ENCODE measurements at regions not wholly inside any gene's neighbourhood (a gene's known extent, or its start where the extent isn't known, plus 50 kb on each side); places are given as distances from the start of the nearest gene placed in this dataset.

DNA sequence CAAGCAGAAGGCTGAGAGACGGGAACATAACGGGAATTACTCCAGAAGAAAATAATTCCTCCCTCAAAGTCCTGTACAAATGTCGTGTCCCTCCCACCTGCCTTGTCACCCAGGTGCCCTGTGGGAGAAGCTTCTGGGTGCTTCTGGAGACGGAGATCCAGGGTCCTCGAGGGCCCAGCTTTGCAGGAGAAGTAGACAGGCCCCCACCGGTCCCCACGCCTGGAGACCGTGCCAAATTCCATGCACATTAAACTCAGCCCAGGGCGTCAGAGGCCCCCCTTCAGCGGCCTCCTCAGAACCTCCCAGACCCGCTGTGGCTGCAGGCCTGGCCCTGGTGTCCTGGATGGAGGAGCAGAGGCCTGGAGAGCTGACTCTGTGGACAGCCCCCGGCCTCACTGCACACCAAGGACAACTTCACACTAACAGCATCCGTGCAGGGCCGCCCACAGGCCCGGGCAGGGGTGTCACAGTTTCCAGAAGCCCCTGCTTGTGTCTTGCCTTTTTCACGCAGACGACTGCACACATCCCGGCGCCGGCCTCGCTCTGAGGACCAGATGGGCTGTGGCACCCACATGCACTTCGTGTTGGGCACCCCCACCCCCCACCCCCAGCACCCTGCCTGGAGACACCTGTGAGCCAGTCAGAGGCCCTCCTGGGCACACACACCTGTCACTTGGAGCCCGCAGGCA lies 734.3 kb downstream of the BRD1 start:
- no peak for DNase-seq

DNA sequence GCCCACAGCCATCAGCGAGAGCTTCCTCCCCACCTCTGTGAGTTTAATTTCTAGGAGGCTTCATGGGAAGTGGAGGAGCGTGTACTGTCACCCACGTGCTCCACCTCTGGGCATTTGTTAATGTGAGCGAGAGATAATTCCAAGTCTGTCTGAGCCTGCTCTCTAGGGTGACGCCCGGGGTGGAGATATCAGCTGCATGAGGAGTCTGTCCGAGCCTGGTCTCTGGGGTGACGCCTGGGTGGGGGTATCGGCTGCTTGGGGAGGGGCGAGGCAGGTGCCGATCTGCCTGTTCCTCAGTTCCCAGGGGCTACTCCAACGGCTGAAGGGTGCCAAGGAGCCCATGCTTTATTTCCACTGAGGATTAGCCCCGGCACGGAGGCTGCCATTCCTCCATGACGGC lies 735.0 kb downstream of the BRD1 start:
- no peak for DNase-seq

DNA sequence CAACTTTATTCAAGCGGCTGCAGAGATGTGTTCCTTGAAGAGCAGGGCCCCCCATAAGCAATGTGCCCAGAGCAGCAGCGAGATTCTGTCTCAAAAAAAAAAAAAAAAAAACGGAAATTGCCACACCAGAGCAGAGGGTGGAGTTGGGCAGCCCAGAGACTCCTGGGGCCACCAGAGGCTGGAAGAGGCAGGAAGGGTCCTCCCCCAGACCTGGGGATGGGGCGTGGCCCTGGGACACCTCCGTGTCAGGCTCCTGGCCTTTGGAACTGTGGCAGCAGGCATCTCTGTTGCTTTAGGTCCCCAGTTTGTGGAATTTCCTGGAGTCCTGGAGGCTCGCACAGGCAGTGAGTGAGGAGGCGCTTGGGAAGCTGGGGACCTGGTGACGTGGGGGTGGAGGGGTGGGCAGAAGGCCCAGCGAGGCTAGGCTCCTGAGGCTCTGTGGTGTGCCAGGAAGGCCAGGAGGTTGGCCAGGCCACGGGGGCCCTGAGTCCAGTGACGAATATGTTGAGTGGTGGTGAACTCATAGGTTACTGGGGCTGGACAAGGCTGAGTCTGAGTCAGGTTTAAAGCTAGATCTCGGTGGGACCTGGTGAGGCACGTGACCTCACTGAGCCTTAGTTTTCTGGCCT lies 735.6 kb downstream of the BRD1 start:
- DNase-seq, result no peak

DNA sequence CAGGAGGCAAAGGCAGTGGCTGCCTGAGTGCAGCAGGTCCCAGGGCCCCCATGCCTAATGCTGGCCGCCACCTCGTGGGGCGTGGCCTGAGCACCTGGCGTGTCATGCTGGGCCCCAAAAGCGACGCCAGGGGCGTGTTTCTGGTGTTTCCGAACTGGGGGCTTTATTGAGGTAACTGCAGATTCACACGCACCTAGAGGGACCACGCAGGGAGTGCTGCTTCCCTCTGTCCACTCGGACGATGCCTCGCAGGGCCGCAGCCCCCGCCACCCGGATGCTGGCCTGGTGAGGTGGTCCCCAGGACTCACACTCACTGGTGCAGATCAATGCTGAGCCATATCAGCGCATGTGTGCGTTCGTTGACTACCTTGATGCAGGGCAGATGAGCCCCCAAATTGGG lies 736.2 kb downstream of the BRD1 start:
- DNase-seq, result no peak

DNA sequence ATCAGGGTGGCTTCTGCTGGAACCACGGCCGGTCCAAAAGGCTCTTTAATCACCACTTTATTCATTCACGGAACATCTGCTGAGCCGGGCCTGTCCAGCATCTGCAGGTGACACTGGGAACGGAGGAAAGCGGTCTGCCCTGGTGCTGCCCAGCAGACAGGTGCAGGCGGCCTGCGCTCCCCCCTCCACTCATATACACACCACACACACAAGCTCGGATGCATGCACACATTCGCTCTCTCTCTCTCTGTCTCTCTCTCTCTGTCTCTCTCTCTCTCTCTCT lies 736.9 kb downstream of the BRD1 start:
- no peak for DNase-seq

DNA sequence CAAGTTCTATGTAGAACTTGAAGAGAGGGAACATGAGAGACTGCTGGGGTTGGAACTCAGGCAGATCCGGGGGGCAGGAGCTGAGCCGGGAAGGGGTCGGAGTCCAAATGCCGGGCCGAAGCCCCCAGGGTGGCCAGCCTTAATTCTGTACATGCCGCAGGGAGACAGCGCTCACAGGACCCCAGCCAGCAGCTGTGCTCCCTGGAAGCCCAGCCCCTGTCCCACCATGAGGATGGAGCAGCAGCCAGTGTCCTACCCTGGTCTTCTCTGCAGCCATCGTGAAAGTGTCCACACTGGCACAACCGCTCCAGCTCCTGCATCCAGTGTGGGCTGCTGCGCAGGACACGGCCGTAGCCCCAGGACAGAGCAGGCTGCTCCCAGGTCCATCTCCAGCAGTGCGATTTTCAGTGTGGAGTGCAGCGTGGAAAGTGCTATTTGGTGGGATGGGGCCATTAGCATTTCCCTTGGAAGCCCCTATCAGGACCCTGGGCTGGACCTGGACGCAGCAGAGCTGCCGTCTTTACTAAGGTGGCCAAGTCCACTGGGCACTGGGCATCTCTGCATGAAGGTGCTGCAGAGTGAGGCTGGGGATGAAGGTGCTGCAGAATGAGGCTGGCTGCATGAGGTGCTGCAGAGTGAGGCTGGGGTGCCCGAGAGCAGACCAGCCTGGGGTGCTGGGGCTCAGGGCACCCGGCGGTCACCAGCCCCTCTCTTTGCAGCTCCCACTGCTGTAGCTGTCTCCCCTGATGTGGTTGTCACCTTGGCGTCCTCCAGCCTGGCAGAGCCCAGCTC lies 737.4 kb downstream of the BRD1 start:
- no peak for DNase-seq

DNA sequence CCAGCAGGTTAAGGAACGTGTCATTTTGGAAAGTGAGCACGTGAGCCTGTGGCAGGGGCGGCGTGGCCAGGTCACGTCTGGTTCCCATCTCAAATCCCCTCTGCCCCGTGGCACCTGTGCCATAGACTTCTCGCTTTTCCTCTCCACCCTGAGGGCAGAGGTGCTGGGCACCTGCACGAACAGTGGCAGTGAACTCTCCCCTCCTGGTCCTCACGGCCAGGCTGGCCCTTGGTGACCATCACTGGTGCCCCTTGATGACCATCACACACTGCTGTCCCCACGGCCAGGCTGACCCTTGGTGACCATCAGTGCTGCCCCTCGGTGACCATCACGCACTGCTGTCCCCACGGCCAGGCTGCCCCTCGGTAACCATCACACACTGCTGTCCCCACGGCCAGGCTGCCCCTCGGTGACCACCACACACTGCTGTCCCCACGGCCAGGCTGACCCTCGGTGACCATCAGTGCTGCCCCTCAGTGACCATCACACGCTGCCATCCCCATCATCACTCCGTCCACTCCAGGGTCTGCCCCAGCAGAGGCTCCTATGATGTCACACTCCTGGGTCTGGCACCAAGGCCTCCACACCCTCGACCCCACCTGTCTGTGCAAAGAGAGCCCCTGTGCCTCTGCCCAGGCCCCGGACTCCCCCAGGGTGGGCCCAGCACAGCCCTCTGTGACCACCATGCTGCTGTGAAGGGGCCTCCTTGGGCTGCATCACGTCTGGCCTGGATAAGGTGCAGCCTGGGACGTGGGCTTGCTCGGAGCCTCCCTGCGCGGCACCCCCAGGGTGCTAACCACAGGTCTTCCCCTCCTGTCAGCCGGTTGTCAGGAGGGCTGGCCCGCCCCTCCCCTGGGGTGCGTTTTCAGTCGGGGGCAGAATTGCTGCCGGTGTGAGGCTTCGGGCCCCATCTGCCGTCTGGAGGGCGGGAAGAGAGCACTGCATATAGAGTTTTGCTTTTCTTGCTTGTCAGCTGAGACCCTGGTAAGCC lies 738.6 kb downstream of the BRD1 start:
- DNase-seq, result no peak

DNA sequence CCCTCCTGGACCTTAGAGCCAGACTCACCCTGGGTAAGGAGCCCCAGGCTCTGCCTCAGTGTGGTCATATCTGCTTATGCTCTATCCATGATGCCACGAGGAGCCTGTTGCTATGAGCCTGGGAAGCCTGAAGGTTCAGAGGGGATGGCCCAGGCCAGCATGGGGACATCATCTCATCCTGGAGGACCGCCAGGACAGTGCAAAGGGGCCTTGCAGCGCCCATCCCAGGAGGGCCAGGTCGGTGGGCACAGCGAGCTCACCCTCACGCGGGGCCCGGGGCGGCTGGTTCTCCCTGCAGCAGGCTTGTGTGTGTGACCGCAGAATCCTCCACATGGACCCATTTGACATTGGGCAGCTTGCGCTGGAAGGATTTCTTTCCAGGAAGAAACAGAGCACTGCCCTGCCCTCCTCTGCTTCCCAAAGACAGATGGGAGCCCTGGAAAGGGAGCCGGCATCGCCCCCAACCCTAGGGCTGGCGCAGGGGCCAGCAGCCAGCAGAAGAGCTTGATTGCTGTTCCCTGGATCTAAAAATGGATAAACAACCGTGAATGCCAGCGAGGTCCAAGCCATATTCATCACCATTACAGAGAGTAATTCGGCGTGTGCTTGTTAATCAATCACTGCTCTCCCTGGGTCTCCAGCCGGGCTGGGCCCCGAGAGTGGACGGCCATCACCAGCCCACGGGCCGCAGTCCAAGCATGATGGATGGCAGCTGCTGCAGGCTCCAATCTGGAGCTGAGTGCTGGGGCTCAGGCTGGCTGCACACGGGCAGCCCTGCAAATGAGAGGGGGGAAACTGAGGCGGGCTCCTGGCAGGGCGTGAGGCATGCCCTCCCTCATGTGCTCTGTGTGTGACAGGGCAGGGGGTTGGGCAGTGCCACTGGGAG lies 739.7 kb downstream of the BRD1 start:
- no peak for DNase-seq

DNA sequence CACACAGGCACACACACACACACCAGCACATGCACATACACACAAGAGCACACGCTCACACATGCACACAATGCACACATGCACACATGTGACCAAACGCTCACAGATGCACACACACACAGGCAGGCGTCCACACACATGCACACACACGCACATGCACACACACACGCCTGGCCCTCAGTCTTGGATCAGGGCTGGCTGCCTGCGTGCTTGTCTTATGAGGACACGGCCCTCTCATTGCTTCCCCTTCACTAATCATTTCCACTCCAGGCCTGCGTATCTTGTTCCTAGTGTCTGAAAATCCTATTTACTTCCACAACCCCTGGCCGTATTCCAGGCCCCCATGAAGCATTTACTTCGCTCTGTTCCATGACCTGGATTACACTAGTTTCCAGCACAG lies 740.5 kb downstream of the BRD1 start:
- DNase-seq, result no peak

DNA sequence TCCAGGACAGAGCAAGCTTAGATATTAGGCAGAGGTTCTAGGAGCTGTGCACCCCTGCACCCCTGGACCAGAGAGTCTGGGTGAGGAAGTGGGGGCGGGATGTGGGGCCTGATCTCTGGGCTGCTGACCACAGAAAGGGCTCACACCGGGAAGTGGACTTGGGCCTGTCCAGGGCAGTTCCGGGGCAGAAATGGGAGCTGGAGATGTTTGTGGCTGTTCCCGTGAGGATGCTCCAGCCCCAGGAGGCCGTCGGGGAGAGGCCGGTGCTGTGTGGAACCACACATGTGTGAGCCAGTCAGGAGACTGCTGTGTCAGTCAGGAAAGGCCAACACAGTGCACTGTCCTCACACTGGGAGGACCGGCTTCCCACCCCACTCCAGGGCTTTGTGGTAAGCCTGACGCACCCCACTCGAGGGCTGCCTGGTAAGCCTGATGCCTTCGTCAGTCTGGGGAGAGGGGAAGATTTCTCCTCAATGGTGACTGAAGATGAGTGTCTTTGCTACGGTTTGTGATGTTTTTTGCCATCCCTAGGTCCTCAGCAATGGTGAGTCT lies 741.0 kb downstream of the BRD1 start:
- DNase-seq, result no peak

DNA sequence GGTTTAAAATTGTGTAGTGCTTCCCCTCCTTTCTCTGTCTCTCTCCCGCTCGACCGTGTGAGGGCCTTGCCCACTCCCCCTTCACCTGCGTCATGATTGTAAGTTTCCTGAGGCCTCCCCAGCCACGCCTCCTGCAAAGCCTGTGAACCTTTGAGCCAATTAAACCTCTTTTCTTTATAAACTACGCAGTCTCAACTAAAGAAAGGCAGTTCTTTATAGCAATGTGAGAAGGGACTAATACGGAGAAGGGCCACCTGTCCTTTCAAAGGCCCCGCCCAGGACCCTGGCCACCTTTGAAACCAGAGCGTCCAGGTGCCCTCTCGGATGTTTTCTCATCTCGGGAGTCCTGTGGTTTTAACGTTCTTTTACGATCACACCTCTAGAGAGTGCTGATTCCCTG lies 741.5 kb downstream of the BRD1 start:
- DNase-seq, result no peak

DNA sequence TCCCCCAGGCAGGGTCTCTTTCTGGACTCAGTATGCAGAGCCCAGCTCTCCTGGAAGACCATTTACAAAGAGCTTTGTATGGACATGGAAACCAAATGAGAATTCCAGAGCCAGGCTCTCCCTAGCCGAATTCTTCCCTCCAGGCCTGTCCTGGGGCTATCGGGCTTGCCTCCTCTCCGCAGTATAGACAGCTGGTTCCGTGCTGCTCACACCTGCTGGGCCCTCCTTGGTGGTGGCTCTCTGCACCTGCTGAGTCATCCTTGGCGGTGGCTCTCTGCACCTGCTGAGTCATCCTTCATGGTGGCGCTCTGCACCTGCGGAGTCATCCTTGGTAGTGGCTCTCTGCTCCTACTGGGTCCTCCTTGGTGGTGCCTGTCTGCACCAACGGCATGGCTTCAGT lies 743.5 kb downstream of the BRD1 start:
- DNase-seq, result no peak

DNA sequence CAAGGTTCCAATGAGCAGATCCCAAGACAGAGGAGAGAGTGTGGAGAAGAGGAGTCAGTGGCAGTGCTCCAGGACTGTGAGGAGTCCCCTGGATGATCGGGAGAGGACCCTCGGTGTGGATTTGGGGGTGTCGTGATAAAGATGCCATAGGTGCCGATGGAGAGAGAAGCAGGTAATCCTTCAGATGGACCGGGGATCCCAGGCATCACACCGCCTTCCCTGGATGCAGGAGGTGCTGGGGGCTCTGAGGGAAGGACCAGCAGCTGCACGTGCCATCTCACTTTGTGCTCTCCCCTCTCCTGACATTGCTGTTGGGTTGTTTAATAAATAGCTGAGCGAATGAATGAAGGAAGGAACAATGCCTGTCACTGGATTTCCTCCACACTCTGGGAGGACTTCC lies 744.1 kb downstream of the BRD1 start:
- no peak for DNase-seq

DNA sequence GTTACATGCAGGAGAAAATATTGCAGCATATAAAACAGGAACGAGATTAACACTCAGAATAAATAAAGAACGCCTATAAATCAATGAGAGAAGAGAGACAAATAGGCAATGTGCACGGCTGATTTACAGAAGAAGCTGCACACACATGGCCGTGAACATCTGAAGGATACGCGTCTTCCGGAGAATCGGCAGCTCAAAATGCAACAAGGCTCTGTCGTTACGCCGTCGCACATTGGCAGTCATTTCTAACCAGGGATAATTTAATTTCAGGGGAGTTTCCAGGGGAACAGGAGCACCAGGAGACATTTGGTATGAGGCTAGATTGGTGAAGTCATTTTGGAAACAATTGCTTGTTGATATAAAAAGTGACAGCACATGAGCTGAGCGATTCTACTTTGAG lies 745.2 kb downstream of the BRD1 start:
- DNase-seq, result no peak

DNA sequence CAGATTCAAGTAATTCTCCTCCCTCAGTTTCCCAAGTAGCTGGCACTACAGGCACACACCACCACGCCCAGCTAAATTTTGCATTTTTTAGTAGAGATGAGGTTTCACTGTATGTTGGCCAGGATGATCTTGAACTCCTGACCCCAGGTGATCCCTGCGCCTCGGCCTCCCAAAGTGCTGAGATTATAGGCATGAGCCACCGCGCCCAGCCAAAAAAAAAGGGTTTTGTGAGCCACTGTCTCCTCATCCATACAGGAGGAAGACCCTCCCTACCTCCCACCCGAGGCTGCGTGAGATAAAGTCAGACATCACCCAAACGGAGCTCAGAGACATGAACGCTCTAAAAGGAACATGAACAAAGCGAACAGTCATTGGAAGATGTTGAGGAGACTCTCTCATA lies 745.7 kb downstream of the BRD1 start:
- DNase-seq, result no peak

DNA sequence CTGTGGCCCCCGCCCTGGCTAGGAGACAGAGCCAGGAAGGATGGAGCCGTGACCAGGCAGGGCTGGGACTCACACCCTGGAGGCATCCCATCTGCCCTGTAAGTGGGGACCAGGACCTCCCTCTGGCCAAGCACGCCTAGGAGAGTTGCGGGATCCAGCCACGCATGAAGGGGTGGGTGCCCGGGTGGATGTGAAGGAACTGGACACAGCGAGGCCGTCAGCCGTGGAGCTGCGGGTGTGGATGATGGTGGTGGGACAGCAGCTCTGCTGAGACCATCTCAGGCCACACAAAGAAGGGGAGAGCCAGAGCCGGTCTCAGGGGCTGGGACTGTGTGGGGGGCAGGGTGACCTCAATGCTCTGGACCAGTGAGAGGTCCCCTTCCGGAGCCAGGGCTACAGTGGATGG lies 746.4 kb downstream of the BRD1 start:
- DNase-seq, result no peak

DNA sequence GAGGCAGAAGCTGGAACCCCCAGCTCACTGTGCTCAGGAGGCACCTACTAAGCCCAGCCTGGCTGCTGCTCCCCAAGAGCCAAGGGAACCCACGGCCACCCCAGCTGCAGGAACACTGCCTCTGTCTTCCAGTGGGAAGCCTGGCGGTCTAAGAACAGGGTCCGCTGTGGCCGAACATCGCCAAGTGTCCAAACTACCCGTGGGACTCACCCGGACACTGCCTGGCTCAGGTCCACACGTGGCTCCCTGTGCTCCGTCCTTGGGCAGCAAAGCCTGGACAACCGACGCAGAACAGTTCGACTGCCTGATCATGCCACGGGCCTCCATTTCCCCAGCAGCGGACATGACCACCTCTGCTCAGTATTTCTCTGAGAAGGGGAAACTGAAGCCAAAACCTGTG lies 747.0 kb downstream of the BRD1 start:
- DNase-seq, result no peak

DNA sequence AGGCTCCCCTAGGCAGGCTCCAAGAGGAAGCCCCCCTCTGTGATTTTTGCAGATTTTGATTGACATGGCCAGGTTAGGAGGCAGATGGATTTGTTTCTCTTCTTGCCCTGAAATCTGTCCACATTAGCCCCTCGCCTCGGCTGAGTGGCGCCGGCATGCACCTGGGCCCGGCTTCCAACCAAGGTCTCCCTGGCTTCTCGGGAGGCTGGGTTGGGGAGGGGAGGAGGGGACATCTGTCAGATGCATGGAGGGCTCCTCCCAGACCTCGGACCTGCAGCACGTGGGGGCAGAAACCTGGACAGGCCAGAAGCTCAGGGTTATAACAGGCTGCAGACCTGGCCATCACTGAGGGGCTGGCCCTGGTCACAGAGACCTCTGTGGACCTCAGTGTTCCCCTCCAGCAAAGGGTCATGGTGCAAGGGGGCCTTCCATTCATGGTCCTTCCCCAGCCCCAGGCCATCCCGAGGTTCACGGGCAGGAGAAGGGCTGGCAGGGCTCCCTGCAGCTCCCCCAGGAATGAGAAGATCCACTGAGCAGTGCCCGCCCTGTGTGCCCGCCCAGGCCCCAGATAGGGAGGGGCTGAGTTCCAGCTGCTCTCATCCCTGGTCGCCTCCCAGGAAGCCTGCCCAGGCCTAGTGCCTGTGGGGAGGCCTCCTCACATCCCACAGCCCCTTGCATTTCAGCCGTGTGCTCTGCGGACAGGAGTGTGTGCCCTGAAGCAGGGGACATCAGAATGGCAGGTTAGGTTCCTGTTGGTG lies 747.8 kb downstream of the BRD1 start:
- DNase-seq, result no peak

DNA sequence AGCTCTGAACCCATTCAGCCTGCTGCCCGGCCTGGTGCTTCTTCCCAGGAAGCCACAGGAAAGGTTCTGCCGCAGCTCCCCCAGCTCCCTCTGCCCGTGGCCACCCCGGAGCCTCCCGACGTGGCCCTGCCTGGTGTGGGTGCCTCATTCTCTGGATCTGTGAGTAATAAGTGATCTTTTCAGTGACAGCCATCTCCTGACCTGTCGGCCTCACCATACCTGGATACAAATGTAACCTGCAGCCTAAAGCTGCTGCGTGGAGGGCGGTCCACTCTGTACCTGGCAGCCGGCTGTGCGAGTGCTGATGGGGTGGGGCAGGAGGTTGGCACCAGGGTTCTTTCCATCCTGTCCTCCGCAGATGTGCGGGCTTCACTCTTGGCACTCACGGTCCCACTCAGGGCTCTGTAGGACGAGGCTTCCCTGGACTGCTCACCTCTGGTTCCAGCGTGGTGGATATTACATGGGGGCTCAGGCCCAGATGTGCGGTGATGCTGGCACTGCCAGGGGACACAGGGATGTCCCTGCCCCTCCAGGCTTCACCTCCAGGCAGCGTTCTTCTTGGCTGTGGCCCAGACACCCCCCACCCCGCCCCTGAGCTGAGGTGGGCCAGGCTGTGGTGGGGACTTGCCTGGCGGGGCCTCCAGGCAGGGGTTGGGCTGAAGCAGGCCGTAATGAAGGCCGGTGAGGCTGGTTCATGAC lies 748.5 kb downstream of the BRD1 start:
- no peak for DNase-seq

DNA sequence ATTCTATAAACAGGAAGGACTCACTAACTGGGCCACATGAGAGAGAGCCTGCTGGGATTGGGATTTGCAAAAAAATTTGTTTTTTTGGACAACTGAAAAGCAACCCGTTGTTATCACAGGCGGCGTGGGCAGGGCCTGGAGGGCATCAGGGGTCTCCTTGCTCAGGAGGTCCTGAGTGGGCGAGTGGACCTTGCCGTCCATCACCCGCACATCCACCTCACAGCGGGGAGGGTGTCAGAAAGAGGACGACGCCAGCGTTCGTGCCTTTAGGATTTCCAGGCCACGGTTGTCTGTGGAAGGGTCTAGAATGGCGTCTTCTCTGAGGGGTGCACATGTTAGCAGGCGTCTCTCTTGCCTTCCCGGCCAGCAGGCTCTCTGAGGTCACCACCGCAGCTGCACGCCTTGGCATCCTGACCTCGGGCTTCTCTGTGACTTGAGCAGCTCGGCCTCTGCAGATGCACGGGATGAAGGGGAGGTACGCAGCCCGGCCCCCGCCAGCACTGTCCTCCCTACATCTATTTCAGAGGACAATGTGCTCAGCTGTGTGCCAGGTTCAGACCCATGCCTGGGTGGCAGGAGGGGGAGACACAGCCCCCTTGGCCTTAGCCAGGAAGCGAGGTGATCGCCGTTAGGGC lies 749.5 kb downstream of the BRD1 start:
- no peak for DNase-seq
